RPMI8226 (cell line): ENCODE measurements at regions not wholly inside any gene's neighbourhood (a gene's known extent, or its start where the extent isn't known, plus 50 kb on each side); places are given as distances from the start of the nearest gene placed in this dataset.
A peak's percentile ranks its signal among the peaks of the same experiment; 100 is the strongest.

Experiments
- DNase-seq: peaks from one replicate; pipeline ENCODE4 v3.0.0-alpha.2; 2015

DNA sequence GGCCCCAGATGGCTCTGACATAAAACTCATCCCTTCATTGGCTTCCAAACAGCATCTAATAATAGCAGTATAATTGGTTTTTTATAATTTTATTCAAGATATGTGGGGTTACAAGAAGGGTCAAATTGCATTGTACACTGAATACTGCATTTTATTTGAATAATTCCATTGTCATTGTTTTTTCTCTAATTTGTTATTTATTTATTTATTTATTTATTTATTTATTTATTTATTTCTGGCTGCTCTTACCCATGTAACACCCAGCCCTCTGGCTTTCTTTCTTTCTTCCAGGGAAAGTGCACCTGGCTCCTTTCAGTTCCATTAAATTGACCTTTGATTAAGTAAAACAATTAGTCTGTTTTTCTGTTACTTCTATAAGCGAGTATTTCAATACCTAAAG is 210.1 kb downstream of the CDH9 start:
- no peak for DNase-seq

GRCh38 chr5:26813235-26813634 is 225.2 kb downstream of the CDH9 start:
- DNase-seq, result no peak

DNA sequence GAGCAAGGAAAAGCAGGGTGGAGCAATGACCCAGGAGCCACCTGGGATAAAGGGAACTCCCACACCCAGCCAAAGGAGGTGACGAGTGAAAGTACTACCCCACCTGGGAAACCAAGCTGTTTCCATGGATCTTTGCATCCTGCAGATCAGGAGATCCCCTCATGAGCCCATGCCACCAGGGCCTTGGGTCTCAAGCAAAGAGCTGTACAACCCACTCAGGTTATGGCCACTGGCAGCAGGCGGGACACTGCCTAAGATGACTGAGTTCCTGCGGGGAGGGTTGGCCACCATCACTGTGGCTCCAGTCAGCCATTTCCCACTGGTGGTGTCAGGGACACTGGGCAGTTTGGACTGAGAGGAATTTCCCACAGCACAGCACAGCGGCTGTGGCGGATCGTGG is 225.7 kb downstream of the CDH9 start:
- DNase-seq, result no peak

DNA sequence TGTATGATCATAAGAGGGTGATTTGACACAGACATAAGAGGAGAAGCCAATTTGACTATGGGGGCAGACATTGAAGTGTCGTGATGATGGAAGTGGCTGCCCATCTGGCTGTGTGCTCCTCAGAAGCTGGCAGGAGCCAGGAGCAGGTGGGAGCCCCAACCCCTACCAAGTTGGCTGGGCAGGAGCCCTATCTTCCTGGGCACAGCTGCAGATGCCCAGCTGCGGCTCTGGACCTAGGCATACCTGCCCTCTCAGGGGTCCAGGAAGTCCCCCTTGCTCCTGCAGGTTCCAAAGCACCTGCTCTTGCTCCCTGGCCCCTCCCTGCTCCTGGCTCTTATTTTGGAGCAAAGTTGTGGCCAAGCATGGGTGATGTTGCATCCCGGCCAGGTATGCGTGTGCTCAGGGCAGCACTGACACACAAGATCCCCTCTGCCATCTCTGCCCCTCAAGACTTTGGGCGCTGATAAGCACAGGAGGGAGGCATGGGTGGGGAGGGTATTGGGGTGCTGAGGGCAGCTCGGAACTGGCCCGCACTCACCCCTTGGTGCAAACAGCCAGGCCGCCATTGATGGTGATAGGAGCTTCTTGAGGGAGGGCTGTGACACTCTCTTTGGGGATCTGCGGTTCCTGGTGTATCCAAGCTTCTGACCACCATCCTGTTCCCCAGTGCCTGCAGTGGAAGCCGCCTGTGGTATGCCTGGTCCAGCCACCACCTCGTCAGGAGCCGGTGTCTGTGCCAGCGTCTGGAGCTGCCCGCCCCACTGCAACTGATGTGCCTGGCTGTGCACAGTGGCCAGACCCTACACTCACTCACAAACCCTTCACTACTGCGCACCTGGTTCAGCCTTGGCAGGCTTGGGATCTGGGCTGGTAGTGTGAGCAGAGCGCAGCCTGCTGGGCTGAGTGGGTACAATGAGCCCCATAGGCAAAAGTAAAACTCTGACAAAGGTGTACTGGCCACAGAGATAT is 230.9 kb downstream of the CDH9 start:
- no peak for DNase-seq

- DNase-seq, result no peak
Measured at GRCh38 chr5:26805076-26805475, 233.3 kb downstream of the CDH9 start.

- no peak for DNase-seq
Measured at GRCh38 chr5:26802944-26803343, 235.4 kb downstream of the CDH9 start.

GRCh38 chr5:26791433-26791832 is 247.0 kb downstream of the CDH9 start:
- no peak for DNase-seq

DNA sequence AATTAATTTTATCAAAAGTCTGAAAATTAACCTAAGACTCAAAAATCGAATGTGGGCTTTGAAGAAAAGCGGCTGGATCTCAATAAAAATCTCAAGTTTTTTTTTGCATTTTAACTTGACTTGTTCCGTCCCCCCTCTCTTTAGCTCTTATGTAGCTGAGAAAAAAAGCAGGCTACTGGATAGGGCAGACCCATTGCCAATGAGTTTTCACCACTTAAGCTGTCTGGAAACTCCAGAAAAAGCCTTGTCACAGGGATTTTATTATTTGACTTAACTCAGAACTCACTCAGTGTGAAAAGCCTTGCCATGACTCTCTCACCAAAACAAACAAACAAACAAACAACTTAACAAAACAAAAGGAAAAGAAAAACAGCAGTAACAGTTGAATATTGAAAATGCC is 247.4 kb downstream of the CDH9 start:
- no peak for DNase-seq

GRCh38 chr5:26763215-26763614 is 275.2 kb downstream of the CDH9 start:
- no peak for DNase-seq

DNA sequence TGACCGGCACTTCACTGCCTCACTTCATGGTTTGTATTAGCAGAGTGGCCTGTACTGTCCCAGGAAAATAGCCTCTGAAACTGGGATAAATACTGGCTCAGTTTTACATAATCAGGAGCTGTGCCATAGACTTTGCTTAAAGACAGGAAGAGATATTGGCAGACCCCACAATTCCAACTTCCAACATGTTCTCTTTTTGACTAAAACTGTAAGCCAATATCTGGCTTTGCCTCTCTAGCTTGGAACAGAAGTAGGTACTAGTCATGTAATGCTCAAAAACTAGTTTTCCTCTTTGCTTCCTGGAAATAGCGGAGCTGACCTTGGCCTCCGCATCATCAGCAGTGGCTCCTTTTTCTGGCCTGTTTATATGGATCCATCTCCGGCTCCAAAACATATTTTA is 276.9 kb downstream of the CDH9 start:
- no peak for DNase-seq

- no peak for DNase-seq
Measured at GRCh38 chr5:26761045-26761444, 277.3 kb downstream of the CDH9 start.

DNA sequence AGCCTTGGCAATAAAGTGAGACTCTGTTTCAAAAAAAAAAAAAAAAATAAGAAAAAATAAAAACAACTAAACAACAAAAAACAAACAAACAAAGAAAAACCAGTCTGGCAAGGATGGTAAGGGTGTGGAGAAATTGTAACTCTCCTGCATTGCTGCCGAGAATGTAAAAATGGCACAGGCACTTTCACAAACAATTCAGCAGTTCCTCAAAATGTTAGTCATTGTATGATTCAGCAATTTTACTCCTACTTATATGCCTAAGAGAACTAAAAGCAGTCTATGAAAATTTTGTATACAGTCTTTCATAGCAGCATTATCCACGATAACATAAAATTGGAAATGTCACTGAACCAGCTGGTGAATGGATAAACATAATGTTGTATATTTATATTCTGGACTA is 280.4 kb downstream of the CDH9 start:
- DNase-seq, result peak; percentile 15

DNA sequence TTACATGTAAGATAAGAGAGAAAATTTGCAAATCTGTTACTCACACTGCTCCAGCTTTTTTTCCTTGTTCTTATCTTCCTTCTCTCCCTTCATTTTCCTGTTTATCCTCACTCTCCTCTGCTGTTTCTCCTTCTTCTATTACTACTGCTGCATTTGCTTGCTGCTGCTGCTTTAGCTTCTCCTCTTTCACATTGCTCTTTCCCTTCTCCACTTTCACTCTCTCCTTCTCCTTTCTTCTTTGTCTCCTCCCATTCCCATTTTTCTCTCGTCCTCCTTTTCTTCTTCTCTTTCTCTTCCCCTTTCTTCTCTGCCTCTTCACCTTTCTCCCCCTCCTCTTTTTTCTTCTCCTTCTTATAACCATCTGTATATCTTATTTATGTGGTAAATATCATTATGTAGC is 288.6 kb downstream of the CDH9 start:
- no peak for DNase-seq

DNA sequence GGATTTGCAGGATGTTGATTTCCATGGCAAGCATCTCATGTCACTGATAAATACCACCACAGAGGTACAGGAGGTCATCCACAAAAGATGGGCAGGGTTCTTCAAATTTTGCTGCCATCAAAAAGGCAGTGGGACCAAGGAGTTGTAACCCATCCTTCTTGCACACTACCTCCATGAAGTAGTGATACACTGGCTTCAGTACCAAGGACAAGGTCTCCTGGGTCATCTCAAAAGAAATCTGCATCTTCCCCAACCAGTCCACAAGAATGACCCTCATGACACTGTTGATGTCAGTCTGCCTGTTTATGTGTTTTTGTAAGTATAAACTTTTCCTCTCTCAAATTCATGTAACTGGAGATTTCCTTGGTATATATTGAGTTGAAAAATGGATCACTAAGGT is 298.2 kb downstream of the CDH9 start:
- no peak for DNase-seq

- no peak for DNase-seq
Measured at GRCh38 chr5:26737348-26738265, 300.8 kb downstream of the CDH9 start.

GRCh38 chr5:26727916-26728315 is 310.5 kb downstream of the CDH9 start:
- DNase-seq, result no peak

GRCh38 chr5:26719803-26720202 is 318.6 kb downstream of the CDH9 start:
- no peak for DNase-seq

DNA sequence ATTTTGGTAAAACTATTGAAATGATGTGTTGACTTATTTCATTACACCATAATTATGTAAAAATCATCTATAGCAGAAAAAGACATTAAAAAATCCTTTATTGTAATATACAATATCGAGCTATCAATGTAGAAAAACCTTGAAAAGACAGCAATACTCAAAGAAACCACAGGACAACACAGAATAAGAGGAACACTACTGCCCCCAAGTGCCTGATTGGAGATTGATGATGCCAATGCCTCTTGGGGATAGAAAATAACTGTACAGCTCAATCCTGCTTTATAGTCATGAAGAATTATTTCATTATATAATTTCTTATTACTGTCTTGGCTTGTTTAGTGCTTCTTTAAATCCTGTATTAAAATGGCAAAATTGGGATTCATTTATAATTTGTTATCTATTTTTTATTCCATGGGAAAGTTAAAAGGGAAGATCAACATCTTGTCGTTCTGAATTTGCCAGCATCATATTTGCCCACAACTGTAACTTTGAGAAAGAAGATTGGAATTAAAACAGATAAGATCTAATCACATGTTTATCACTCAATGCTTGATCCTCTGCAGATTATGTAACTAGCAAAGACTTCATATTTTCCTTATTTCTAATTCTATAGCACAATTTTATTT is 337.5 kb downstream of the CDH9 start:
- peak; percentile 49 for DNase-seq

DNA sequence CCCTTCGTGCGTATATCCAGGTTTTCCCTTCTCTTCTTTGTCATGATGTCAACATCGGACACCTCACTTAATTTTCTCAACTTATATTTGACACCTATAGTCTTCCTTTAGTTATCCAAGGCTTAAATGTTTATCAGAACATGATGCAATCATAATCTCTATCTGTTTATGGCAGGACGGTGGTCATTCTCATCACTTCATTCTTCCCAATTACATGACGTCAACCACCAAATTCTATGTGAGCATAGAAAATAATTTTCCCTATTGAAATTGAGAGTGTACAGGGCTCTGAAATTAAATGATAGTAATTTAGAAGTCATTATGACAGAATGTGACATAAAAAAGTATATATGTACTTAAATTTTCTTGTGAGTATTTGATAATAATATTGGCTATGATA is 345.4 kb downstream of the CDH9 start:
- no peak for DNase-seq

DNA sequence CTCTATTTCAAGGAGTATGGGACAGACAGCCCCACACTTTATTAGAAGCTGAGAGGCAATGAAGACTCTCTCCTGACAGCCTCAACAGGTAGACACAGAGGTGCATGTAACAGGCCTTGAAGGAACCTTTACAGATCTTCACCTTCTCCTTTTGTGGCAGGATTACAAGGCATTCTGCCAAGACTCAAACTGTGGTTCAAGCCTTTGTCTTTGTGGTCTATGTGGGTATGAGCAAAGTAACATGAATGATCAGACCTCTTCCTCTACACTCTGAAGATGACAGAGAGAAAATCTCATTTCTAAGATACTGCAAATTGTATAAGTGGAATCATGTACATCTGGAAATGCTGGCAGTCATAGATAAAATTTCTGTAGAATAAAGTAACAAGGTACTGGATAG is 346.9 kb downstream of the CDH9 start:
- no peak for DNase-seq

GRCh38 chr5:26690511-26690910 is 347.9 kb downstream of the CDH9 start:
- no peak for DNase-seq

- no peak for DNase-seq
Measured at GRCh38 chr5:26681861-26682260, 356.5 kb downstream of the CDH9 start.

GRCh38 chr5:26674846-26675245 is 363.5 kb downstream of the CDH9 start:
- no peak for DNase-seq
